ENCODE measurements at regions not wholly inside any gene's neighbourhood (a gene's known extent, or its start where the extent isn't known, plus 50 kb on each side); places are given as distances from the start of the nearest gene placed in this dataset.

DNA sequence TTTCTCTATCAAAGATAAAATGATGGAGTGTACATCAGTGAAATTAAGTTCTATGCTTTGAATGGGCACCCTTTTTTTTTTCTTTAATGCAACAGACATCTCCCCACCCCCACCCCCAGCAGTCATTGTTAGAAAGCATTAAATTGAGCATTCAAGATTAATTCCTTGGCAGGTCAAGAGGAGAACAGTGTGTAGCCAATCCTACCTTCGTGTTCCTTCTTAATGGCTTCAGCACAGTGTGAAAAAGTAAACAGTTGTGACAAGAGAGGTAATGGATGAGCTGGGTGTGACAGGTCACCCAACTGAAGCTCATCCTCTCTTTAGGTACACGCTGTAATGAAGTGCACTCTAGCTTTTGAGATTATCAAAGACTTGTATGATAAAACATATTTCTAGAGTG lies 198.5 kb upstream of the RARB start:
- TF ChIP-seq, protein P1, sequence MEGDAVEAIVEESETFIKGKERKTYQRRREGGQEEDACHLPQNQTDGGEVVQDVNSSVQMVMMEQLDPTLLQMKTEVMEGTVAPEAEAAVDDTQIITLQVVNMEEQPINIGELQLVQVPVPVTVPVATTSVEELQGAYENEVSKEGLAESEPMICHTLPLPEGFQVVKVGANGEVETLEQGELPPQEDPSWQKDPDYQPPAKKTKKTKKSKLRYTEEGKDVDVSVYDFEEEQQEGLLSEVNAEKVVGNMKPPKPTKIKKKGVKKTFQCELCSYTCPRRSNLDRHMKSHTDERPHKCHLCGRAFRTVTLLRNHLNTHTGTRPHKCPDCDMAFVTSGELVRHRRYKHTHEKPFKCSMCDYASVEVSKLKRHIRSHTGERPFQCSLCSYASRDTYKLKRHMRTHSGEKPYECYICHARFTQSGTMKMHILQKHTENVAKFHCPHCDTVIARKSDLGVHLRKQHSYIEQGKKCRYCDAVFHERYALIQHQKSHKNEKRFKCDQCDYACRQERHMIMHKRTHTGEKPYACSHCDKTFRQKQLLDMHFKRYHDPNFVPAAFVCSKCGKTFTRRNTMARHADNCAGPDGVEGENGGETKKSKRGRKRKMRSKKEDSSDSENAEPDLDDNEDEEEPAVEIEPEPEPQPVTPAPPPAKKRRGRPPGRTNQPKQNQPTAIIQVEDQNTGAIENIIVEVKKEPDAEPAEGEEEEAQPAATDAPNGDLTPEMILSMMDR (IDR thresholded peaks at IDR 0.05): no peak
- no peak for TF ChIP-seq POLR2A (IDR thresholded peaks at IDR 0.05)
